BJ (cell line): ENCODE measurements at regions not wholly inside any gene's neighbourhood (a gene's known extent, or its start where the extent isn't known, plus 50 kb on each side); places are given as distances from the start of the nearest gene placed in this dataset.

Source experiments
- CTCF ChIA-PET: fragments of 350-600 bp; formaldehyde crosslinking; extraction: SDS; loops from one replicate; lab custom pipeline; 2021; ENCODE audit warnings: antibody characterized with exemption, inconsistent platforms; lab: Yijun Ruan, JAX
- POLR2A ChIA-PET: fragments of 300-600 bp; sonication (Branson Sonifier 250); formaldehyde crosslinking; extraction: SDS; loops from one replicate; lab custom pipeline; 2021; ENCODE audit warnings: antibody characterized with exemption; lab: Charles Lee
- DNase-seq: peaks from one replicate; pipeline ENCODE4 v3.0.0-alpha.2; 2011; ENCODE audit warnings: low read depth
- H3K27me3 ChIP-seq: 2 replicates; pipeline ENCODE4 v1.6.0; 2011; ENCODE audit warnings: low read length; ENCODE audit not compliant: control insufficient read depth, insufficient read depth
- H3K36me3 ChIP-seq: 2 replicates; pipeline ENCODE4 v1.5.1; 2011; ENCODE audit warnings: low read length; ENCODE audit not compliant: control insufficient read depth, insufficient read depth
- H3K4me3 ChIP-seq: 2 replicates; pipeline ENCODE4 v1.5.1; 2011; ENCODE audit warnings: low read depth, mild to moderate bottlenecking, control low read depth, low read length
- CTCF ChIP-seq: IDR thresholded peaks from 2 replicates; pipeline ENCODE4 v1.5.1; 2011; ENCODE audit warnings: low read depth, mild to moderate bottlenecking, control low read depth, inconsistent platforms, low read length, moderate library complexity; ENCODE audit not compliant: insufficient read depth

- Histone ChIP-seq H3K36me3 (no peaks in the 10 kb centered on the region), H3K27me3 (no peaks in the 10 kb centered on the region), H3K4me3 (no peak overlapping the region)
- POLR2A ChIA-PET, result interaction anchor here (0.7 kb wide), 1 partner anchor 405 kb away, joined by 7 read pairs; no protein-coding TSS in a partner anchor
- CTCF ChIA-PET, result interaction anchor here (0.9 to 1.8 kb wide), 2 partner anchors 10 to 535 kb away, joined by 3 read pairs; no protein-coding TSS in a partner anchor
- no peak for DNase-seq
- no peak for TF ChIP-seq CTCF
Measured at GRCh38 chr9:107737610-107737986, 248.0 kb upstream of the KLF4 start.

- Histone ChIP-seq H3K4me3 (no peak overlapping the region), H3K36me3 (no peaks in the 10 kb centered on the region), H3K27me3 (no peaks in the 10 kb centered on the region)
- no peak for TF ChIP-seq CTCF
- ChIA-PET POLR2A (no interaction called here), CTCF (no interaction called here)
- no peak for DNase-seq
Measured at GRCh38 chr9:107735821-107736220, 246.3 kb upstream of the KLF4 start.

GRCh38 chr9:107734256-107735013 lies 244.9 kb upstream of the KLF4 start:
- ChIA-PET CTCF (interaction anchor here (1.2 kb wide), 1 partner anchor 17 kb away, joined by 4 read pairs; no protein-coding TSS in a partner anchor), POLR2A (no interaction called here)
- DNase-seq, result peak; percentile 73
- H3K36me3 ChIP-seq, result no peaks in the 10 kb centered on the region
- peak; percentile 36; the same call in 1 of the 2 replicates for TF ChIP-seq CTCF
- H3K4me3 ChIP-seq, result no peak overlapping the region
- no peaks in the 10 kb centered on the region for H3K27me3 ChIP-seq

- no peaks in the 10 kb centered on the region for H3K36me3 ChIP-seq
- H3K27me3 ChIP-seq, result no peaks in the 10 kb centered on the region
- POLR2A ChIA-PET, result no interaction called here
- TF ChIP-seq CTCF, result no peak
- CTCF ChIA-PET, result interaction anchor here (0.9 to 1.2 kb wide), 3 partner anchors 9 to 539 kb away, joined by 3 to 4 read pairs (median 3); no protein-coding TSS in a partner anchor
- no peak overlapping the region for H3K4me3 ChIP-seq
- no peak for DNase-seq
Measured at GRCh38 chr9:107733523-107733894, 243.9 kb upstream of the KLF4 start.

GRCh38 chr9:107732781-107733522 lies 243.4 kb upstream of the KLF4 start:
- Histone ChIP-seq H3K36me3 (no peaks in the 10 kb centered on the region), H3K27me3 (no peaks in the 10 kb centered on the region), H3K4me3 (no peak overlapping the region)
- no peak for TF ChIP-seq CTCF
- ChIA-PET POLR2A (no interaction called here), CTCF (interaction anchor here (0.9 kb wide), 2 partner anchors 9 to 539 kb away, joined by 3 read pairs; no protein-coding TSS in a partner anchor)
- no peak for DNase-seq
